Left ventricle myocardium inferior (tissue), 1 donor: ENCODE measurements at regions not wholly inside any gene's neighbourhood (a gene's known extent, or its start where the extent isn't known, plus 50 kb on each side); places are given as distances from the start of the nearest gene placed in this dataset.

ENCODE experiments used
- DNase-seq: peaks from one replicate; pipeline ENCODE4 v3.0.0-alpha.2; 2020
- H3K27ac ChIP-seq: fragments of 200-600 bp; replicated peaks from 2 replicates; pipeline ENCODE4 v1.8.0; 2021
- H3K27me3 ChIP-seq: fragments of 200-600 bp; 2 replicates; pipeline ENCODE4 v1.8.0; 2021; ENCODE audit warnings: low read depth
- H3K36me3 ChIP-seq: fragments of 200-600 bp; 2 replicates; pipeline ENCODE4 v1.8.0; 2021
- H3K4me1 ChIP-seq: fragments of 200-600 bp; 2 replicates; pipeline ENCODE4 v1.8.0; 2021
- H3K4me3 ChIP-seq: fragments of 200-600 bp; 2 replicates; pipeline ENCODE4 v1.8.0; 2021; ENCODE audit warnings: mild to moderate bottlenecking, moderate library complexity
- H3K9me3 ChIP-seq: fragments of 200-600 bp; replicated peaks from 2 replicates; pipeline ENCODE4 v1.8.0; 2021
- CTCF ChIP-seq: fragments of 200-600 bp; IDR thresholded peaks from 2 replicates; pipeline ENCODE4 v1.8.0; 2021; ENCODE audit warnings: antibody characterized with exemption, mild to moderate bottlenecking, borderline replicate concordance
- intact Hi-C: fragments of 100-400 bp; cut with micrococcal nuclease; formaldehyde crosslinking; loops from one replicate; pipeline ENCODE4 v1.11.0; 2022
- donor health status: DM: no; HTN: yes; CAD: no; lungs with severe emphysema.

GRCh38 chr9:109888695-109889094 lies 108.7 kb downstream of the PALM2AKAP2 start:
- H3K27me3 ChIP-seq = no peaks in the 10 kb centered on the region
- no peak overlapping the region for H3K4me3 ChIP-seq
- no peaks in the 10 kb centered on the region for H3K9me3 ChIP-seq
- intact Hi-C loops = no loop called here
- DNase-seq = no peak
- no peak for TF ChIP-seq CTCF
- H3K27ac ChIP-seq = peak overlapping the region; percentile 86
- no peaks in the 10 kb centered on the region for H3K36me3 ChIP-seq
- H3K4me1 ChIP-seq = peaks cover 70% of the 10 kb centered on the region

GRCh38 chr9:109889456-109889855 lies 109.5 kb downstream of the PALM2AKAP2 start:
- intact Hi-C loops = no loop called here
- peak overlapping the region; percentile 86 for H3K27ac ChIP-seq
- H3K36me3 ChIP-seq = no peaks in the 10 kb centered on the region
- no peaks in the 10 kb centered on the region for H3K27me3 ChIP-seq
- DNase-seq = no peak
- H3K9me3 ChIP-seq = no peaks in the 10 kb centered on the region
- no peak for TF ChIP-seq CTCF
- peaks cover 74% of the 10 kb centered on the region for H3K4me1 ChIP-seq
- no peak overlapping the region for H3K4me3 ChIP-seq

- TF ChIP-seq CTCF = no peak
- H3K27ac ChIP-seq = no peak overlapping the region
- DNase-seq = no peak
- intact Hi-C loops = no loop called here
- no peaks in the 10 kb centered on the region for H3K27me3 ChIP-seq
- H3K4me3 ChIP-seq = no peak overlapping the region
- peaks cover 60% of the 10 kb centered on the region for H3K4me1 ChIP-seq
- no peaks in the 10 kb centered on the region for H3K36me3 ChIP-seq
- no peaks in the 10 kb centered on the region for H3K9me3 ChIP-seq
These were observed 113.2 kb downstream of the PALM2AKAP2 start for GRCh38 chr9:109893241-109893640.

- H3K27me3 ChIP-seq = no peaks in the 10 kb centered on the region
- H3K9me3 ChIP-seq = no peaks in the 10 kb centered on the region
- H3K4me3 ChIP-seq = no peak overlapping the region
- no peak for DNase-seq
- peak overlapping the region; percentile 31 for H3K27ac ChIP-seq
- TF ChIP-seq CTCF = no peak
- H3K4me1 ChIP-seq = peaks cover 55% of the 10 kb centered on the region
- intact Hi-C loops = no loop called here
- no peaks in the 10 kb centered on the region for H3K36me3 ChIP-seq
These were observed 114.5 kb downstream of the PALM2AKAP2 start for GRCh38 chr9:109894473-109894872.

GRCh38 chr9:109894921-109895758 lies 115.1 kb downstream of the PALM2AKAP2 start:
- no peak for DNase-seq
- H3K27me3 ChIP-seq = no peaks in the 10 kb centered on the region
- peak overlapping the region; percentile 31 for H3K27ac ChIP-seq
- intact Hi-C loops = no loop called here
- H3K9me3 ChIP-seq = no peaks in the 10 kb centered on the region
- H3K4me3 ChIP-seq = no peak overlapping the region
- H3K36me3 ChIP-seq = no peaks in the 10 kb centered on the region
- no peak for TF ChIP-seq CTCF
- H3K4me1 ChIP-seq = peaks cover 49% of the 10 kb centered on the region
